ENCODE measurements at regions not wholly inside any gene's neighbourhood (a gene's known extent, or its start where the extent isn't known, plus 50 kb on each side); places are given as distances from the start of the nearest gene placed in this dataset.

DNA sequence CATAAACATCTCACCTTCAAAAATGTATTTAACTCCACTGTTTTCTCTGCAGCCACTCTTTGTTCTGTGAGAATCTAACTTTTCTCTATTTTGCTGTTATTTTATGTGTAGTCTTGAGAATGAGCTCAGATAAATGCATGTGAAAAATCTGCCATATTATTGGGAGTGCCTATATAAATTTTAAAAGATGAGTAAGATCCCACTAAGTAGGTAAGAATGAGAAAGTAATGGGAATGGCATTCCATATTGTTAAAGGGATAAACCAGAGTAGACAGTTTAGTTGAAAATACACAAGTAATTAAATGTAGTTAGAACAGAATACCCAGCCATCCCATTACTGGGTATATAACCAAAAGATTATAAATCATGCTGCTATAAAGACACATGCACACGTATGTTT lies 817.2 kb downstream of the FAM181B start:
- H3K4me3 ChIP-seq (ENCODE audit: low read depth, low read length) = no peak overlapping the region
- TF ChIP-seq, protein P1, sequence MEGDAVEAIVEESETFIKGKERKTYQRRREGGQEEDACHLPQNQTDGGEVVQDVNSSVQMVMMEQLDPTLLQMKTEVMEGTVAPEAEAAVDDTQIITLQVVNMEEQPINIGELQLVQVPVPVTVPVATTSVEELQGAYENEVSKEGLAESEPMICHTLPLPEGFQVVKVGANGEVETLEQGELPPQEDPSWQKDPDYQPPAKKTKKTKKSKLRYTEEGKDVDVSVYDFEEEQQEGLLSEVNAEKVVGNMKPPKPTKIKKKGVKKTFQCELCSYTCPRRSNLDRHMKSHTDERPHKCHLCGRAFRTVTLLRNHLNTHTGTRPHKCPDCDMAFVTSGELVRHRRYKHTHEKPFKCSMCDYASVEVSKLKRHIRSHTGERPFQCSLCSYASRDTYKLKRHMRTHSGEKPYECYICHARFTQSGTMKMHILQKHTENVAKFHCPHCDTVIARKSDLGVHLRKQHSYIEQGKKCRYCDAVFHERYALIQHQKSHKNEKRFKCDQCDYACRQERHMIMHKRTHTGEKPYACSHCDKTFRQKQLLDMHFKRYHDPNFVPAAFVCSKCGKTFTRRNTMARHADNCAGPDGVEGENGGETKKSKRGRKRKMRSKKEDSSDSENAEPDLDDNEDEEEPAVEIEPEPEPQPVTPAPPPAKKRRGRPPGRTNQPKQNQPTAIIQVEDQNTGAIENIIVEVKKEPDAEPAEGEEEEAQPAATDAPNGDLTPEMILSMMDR (IDR thresholded peaks at IDR 0.05; ENCODE audit: low read depth, low read length) = no peak
- H3K27ac ChIP-seq (ENCODE audit: low read depth, low read length) = no peak overlapping the region
- no peak for DNase-seq (ENCODE audit: low read depth, low spot score)
- CTCF ChIA-PET = no interaction called here
- H3K27me3 ChIP-seq (ENCODE audit: control insufficient read depth, insufficient read depth, low read length) = no peaks in the 10 kb centered on the region
- no peaks in the 10 kb centered on the region for H3K9me3 ChIP-seq (ENCODE audit: control insufficient read depth, insufficient read depth, low read length)
- POLR2A ChIA-PET = no interaction called here

DNA sequence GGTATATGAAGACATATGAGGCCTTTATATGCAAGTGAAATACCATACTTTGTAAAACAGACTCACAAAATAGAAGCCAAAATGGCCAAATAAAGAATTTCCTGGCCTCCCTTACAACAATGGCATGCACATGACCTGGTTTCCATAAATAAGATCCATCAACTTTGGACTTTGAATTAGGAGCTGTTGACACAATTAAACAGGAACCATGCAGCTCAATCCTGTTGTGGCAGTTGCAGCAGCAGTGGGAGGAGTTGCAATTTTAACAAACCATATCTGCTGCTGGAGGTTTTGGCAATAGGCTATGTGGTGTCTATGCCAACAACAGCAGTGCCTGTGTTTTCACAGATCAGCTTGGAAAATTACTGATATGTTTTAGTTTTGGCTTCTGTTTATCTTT lies 818.6 kb downstream of the FAM181B start:
- H3K9me3 ChIP-seq (ENCODE audit: control insufficient read depth, insufficient read depth, low read length) = no peaks in the 10 kb centered on the region
- no peak for DNase-seq (ENCODE audit: low read depth, low spot score)
- H3K27ac ChIP-seq (ENCODE audit: low read depth, low read length) = no peak overlapping the region
- H3K4me3 ChIP-seq (ENCODE audit: low read depth, low read length) = no peak overlapping the region
- CTCF ChIA-PET = no interaction called here
- TF ChIP-seq, protein P1 (IDR thresholded peaks at IDR 0.05; ENCODE audit: low read depth, low read length) = no peak
- H3K27me3 ChIP-seq (ENCODE audit: control insufficient read depth, insufficient read depth, low read length) = no peaks in the 10 kb centered on the region
- POLR2A ChIA-PET = no interaction called here

DNA sequence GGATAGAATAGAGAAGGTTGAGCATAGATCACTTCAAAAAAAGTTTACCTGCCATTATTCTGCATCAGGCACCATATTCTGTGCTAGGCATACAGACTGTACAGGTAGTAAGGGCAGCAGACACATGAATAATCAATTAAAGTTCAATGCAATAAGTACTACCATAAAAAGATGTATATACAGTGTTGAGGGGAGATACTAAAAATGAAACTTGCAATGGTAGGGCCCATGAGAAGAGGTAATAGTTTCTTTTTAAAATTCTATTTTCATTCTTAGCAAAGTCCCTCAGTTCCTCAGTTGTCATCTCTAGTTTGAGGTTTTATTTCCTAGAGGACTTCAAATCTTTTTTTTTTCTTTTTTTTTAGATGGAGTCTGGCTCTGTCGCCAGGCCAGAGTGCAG lies 819.9 kb downstream of the FAM181B start:
- ChIA-PET POLR2A (no interaction called here), CTCF (no interaction called here)
- DNase-seq (ENCODE audit: low read depth, low spot score) = no peak
- Histone ChIP-seq H3K27ac (ENCODE audit: low read depth, low read length) (no peak overlapping the region), H3K4me3 (ENCODE audit: low read depth, low read length) (no peak overlapping the region), H3K9me3 (ENCODE audit: control insufficient read depth, insufficient read depth, low read length) (no peaks in the 10 kb centered on the region), H3K27me3 (ENCODE audit: control insufficient read depth, insufficient read depth, low read length) (no peaks in the 10 kb centered on the region)
- TF ChIP-seq, protein P1 (IDR thresholded peaks at IDR 0.05; ENCODE audit: low read depth, low read length) = no peak

DNA sequence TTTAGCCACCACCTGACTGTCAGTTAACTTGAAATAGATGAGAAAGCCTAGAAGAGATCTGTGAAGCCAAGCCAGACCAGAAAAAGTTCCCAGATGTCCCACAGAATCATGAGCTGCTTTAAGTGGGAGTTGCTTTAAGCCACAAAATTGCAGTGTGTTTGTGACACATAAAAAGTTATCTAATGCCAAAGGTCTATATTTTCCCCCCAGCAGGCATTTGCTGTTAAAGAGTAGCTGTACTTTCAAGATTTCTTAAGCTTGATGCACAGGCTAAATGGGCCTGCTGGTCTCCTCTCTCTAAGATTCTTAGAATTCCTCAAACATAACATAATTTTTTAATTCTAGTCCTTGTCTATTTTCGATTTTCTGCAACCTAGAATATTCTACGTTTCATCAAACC lies 825.7 kb downstream of the FAM181B start:
- POLR2A ChIA-PET = no interaction called here
- Histone ChIP-seq H3K27ac (ENCODE audit: low read depth, low read length) (no peak overlapping the region), H3K27me3 (ENCODE audit: control insufficient read depth, insufficient read depth, low read length) (no peaks in the 10 kb centered on the region), H3K9me3 (ENCODE audit: control insufficient read depth, insufficient read depth, low read length) (no peaks in the 10 kb centered on the region), H3K4me3 (ENCODE audit: low read depth, low read length) (no peak overlapping the region)
- CTCF ChIA-PET = no interaction called here
- no peak for DNase-seq (ENCODE audit: low read depth, low spot score)
- TF ChIP-seq, protein P1 (IDR thresholded peaks at IDR 0.05; ENCODE audit: low read depth, low read length) = no peak

DNA sequence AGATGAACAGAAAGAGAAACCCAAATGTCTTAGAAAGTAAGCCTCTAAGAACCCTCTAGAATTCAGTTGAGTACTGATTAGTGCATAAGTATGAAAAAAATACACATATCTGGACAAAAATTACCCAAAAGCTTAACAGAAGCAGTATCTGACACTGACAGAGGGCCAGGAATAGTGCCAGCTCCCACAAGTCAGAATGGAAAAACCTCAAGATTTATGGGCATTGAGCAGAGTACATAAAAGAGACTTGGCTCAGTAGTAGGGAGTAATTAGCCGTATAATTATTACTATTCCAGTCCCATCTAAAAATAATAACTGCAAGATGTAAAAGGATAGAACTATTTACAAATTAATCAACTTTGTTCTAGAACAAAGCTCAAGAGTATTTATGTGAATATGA lies 834.5 kb downstream of the FAM181B start:
- Histone ChIP-seq H3K4me3 (ENCODE audit: low read depth, low read length) (no peak overlapping the region), H3K27me3 (ENCODE audit: control insufficient read depth, insufficient read depth, low read length) (no peaks in the 10 kb centered on the region), H3K9me3 (ENCODE audit: control insufficient read depth, insufficient read depth, low read length) (no peaks in the 10 kb centered on the region), H3K27ac (ENCODE audit: low read depth, low read length) (no peak overlapping the region)
- no peak for DNase-seq (ENCODE audit: low read depth, low spot score)
- TF ChIP-seq, protein P1 (IDR thresholded peaks at IDR 0.05; ENCODE audit: low read depth, low read length) = no peak
- ChIA-PET POLR2A (no interaction called here), CTCF (no interaction called here)
